HG02870 (cell line): ENCODE measurements at regions not wholly inside any gene's neighbourhood (a gene's known extent, or its start where the extent isn't known, plus 50 kb on each side); places are given as distances from the start of the nearest gene placed in this dataset.

Experiments
- ATAC-seq: cut with Tn5 transposase; IDR thresholded peaks from one replicate; pipeline ENCODE4 v1.9.1; 2021; ENCODE audit warnings: mild to moderate bottlenecking, moderate library complexity; ENCODE audit not compliant: unreplicated experiment

DNA sequence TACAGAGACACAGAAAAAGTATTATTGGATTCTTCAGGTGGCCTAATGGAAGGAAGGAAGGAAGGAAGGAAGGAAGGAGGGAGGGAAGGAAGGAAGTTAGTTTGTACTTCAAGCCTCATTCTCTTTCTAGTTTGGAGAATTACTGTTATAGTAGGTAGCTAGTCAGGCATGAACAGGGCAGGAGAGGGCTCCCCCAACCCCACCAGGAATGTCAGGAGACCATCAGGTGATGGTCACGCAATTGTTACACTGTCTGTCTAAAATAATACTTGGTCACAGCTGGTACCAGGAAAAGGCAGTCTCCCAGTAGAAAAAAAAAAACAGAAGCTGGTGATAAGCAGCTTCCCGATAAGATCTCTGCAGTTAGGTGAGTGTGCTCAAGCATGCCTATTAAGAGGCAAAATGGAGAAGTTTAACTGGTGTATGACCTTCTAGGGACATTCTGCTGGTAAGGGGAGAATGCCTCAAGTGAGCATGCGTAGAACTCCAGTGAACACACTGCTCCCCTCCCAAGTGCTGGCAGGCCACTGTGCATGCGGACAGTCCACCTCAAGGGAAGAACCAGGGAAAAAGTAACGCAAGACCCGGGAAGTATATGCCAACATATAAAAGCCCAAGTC, 358.4 kb upstream of the SOX5 start:
- ATAC-seq, result no peak

DNA sequence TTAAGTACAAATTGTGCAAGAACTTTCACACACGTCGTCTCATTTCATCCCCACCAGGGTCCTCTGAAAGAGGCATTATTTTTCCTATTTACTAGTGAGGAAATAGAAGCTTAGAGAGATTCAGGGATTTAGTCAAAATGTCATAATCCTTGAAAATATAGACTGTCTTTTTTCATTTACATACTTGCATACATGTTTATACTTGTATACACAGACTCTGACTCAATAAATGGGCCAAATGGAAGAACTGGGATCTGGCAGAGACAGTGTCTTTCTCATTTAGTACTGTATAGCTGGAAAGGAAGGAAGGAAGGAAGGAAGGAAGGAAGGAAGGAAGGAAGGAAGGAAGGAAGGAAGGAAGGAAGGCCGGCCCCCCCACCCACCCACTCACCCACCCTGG, 357.7 kb upstream of the SOX5 start:
- ATAC-seq, result no peak

DNA sequence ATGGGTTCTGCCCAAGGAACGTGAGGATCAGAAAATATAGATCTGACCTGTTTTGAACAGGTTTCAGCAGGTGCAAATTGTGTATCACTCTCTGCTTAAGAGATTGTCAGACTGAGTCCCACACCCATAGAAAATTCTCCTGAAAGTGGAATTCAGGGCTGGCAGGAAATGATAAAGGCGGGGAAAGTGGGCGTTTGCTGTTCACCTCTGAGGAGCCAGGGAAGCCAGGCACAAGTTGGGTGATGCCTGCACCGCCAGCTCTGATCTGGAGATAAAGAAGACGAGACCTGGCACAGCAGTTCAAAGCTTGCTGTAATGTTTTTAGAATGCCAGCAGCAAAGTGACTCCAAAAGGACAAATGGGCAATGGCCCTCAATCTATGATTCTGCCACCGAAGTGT, 356.5 kb upstream of the SOX5 start:
- no peak for ATAC-seq

DNA sequence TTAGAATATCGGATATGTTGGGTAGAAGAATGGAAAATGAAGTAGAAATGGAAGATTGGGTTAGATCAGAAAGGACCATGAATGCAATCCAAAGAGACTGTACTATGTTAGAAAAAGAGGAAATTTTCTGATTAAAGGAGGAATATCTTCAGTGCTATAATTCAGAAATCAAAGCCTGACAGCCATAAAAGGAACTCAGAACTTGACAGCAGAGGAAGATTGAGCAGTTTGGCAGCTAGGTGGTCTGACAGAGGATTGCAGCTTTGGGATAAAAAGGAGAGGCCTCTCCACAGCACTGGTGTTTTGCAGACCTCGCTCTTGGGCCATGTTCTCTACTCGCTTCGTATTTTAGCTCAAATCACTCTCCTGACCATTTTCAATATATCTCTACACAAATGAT, 354.8 kb upstream of the SOX5 start:
- no peak for ATAC-seq

DNA sequence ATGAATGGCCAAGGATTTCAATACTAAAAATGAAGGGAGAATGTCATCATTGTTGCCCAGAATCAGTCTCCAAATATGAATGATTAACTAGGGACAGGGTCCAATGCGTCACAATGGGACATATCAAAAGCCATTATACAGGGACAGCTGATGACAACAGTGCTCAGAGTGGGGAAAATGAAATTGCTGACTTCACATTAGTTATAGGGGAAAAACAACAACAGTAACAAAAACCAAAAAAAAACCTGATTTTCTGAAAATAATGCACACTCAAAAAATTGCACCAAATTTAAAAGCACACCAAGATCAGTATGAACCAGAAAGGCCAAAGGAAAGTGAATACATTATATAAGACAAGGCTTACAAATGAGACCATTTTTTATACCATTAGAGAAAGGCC, 353.2 kb upstream of the SOX5 start:
- ATAC-seq, result no peak

DNA sequence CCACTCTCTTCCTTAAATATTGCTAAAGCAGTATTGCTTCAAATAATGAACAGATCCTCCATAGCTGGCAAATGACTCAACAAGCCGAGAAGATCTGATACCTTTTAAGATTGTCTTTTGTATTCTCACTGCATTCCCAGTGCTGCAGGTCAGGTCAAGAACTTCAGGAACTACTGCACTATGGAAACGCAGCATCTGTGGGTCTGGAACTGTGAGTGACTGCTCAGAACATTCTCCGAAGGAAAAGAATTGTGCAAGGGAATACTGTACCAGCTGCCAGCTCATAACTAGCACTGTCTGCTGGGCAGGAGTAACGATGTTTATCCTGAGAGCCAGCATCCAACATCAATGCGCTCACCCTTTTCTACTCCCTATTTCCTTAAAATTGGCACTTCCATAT, 348.0 kb upstream of the SOX5 start:
- ATAC-seq, result no peak

DNA sequence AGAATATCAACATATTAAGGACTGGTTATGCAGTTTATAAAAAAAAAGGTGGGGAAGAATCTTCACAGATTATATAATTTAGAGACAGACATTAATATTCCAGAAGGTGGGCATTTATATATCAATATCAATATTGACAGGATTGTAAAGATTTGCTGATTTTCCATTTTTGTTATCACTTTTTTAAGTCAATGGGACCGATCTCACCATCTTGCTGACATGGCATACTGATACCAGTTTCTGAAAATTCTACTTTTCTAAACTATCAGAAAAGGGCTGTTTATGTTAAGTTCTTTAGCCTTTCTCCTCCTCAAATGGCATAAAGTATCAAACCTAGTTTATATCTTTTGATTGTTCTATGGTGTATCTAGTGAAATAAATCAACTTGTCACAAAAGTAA, 344.1 kb upstream of the SOX5 start:
- no peak for ATAC-seq

DNA sequence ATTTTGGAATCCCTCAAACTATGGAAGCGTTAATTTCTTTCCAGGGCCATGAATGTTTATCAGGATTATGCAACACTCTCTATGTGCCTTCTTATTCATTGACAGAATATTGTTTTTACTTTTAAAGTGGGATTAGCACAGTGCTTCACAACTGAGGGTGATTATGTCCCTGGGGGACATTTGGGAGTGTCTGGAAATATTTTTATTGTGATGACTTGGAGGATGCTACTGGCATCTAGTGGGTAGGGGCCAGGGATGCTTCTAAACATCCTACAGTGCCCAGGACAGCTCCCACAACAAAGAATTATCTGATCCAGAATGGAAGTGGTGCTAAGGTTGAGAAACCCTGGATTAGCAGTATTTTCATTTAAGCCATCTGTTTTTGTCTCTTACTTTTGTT, 338.5 kb upstream of the SOX5 start:
- ATAC-seq, result no peak

DNA sequence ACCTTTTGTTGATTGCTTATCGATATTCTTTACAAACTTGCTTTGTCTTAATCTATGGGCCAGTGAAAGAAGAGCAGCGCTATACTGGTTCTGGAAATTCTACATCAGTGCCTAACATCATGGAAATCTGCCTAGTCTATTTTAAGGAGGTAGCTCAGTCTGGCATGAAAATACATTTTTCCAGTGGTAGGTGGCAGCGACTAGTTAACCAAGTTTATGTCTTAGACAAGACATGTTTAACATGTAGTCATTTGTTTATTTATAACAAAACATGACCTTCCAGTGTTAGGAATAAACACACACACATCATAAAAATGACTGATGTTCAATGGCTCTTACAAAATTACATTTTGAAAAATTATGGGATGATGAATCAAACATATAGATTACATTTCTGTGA, 336.0 kb upstream of the SOX5 start:
- no peak for ATAC-seq

DNA sequence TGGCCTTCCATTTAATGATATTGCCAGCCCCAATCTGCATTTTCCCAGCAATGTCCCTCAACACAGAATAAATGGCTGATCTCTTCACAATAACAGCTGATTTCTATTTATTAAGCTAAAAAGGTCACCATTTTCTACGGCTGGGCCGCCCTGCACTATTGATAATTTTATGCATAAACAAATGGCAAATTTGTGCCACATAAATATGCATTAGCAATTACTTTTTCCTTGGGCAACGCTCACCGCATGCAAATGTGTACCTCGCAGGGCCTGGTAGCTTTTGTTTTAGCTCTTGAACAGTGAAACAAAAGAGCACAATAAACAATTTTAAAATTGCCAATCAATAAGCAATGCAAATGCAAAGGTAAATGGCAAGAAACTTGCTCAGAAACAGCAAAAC, 331.9 kb upstream of the SOX5 start:
- ATAC-seq, result no peak

DNA sequence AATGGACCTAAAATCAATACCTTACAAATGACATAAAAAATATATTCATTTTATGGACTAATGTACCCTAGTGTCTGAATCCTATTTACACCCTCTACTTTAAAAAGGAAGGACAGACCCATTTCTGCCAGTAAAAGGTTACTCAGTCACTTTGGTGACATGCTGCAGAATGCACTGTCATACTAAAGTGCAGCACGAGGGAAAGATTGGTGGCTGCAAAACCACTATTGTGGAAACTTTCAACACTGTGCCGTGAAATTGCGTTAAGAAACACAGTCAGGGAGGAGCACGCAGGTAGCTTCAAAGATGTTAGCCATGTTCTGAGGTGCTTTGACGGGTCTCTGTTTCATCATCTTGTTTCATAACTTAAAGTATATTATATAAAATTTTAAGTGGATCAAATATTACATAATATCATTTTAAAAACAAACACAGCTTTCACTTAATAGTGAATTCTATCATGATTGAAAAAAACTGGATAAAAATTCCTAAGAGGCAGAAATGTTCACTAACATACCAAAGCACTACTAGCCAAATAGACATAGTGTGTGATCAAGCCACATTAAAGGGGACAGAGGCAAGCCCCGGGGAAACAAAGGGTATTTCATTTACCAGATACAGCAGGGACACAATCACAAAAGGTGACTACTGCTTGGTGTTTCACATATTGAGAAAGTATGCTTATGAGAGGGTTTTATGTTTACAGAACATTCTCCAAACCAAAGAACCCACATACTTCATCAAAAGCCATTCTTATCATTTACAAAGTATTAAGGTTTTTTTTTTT, 330.8 kb upstream of the SOX5 start:
- no peak for ATAC-seq

DNA sequence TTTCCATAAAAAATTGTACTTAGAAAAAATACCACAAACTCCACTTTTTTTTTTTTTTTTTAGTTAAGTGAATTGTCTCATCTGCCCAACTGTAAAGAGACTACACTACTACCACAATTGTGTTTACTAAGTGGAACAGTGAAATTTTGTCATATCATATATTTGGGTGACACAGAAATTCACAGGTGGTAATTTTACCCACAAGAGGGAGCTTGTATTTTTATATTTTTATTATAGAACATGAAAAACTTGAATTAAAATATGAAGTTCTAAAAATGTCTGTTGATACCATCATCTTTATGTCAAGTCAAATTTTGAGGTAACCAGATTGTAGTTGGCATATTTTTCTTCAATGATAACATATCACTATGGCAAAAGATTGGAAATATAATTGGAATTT, 329.4 kb upstream of the SOX5 start:
- no peak for ATAC-seq

DNA sequence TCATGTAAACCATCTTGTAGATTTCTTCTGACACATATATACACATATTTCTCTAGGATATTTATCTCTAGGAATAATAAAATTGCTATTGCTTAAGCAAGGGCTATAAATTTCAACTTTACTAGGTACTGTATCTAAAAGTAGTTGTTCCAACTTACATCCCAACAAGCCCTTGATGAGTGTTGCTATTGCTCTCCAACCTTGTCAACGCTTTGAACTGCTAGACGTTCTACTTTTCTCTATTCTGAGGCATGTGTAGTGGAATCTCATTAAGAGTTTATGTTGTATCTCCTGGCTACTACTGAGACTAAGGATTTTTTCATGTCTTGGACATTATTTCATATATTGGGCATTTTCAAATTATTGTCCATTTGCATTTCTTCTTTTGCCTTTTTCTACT, 321.5 kb upstream of the SOX5 start:
- no peak for ATAC-seq

DNA sequence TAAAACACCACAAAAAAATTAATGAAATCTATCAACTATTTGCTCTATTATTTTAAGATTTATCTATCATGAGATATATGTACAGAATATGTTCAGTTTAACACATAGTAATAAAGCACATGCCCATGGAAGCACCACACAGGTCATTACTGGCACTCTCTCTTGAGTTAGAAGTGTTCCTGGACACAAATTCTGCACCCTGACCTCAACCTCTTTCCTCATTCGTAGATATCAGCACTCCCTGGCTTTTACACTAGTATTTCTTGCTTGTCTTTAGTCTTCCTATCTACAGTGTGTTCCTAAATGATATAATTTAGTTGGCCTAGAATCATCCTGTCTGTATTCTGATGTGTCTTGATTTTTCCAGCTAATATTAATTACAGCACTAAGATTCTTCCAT, 321.0 kb upstream of the SOX5 start:
- ATAC-seq, result no peak

DNA sequence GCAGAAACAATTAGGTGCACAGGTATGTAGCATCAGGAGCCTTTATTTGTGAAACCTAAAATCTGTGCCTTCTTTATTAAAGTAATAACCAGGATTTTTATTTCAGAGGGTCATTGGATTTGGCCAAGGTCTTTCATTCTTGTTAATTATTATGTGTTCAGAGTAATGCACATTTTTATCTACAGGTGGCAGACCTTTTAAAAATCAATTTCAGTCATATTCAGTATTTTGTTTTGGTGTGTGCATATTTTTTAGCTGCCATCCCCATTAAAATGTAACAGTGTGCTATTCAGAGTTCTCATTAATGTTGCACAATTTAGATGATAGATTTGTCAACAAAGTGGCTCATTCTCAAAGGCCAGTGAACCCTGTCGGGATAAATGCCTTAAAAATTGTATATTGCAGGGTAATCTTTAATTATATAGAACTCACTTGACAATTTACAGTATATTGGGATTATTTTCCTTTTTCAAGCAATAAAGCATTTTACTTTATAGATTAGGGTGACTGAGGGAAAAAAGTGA, 319.3 kb upstream of the SOX5 start:
- ATAC-seq, result no peak

DNA sequence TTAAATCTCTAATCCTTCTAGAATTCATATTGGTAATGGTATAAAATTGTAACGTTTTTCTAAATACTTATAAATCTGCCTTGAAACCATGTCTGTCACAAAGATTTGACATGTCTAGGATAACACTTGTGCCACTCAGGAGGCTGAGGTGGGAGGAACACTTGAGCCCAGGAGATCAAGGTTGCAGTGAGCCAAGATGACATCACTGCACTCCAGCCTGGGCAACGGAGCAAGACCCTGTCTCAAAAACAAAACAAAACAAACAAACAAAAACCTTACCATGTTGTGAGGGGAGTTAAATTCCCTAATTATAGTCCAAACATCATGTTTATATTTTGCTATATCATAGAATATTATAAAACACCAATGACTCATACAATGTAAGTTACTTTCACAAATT, 317.5 kb upstream of the SOX5 start:
- no peak for ATAC-seq

DNA sequence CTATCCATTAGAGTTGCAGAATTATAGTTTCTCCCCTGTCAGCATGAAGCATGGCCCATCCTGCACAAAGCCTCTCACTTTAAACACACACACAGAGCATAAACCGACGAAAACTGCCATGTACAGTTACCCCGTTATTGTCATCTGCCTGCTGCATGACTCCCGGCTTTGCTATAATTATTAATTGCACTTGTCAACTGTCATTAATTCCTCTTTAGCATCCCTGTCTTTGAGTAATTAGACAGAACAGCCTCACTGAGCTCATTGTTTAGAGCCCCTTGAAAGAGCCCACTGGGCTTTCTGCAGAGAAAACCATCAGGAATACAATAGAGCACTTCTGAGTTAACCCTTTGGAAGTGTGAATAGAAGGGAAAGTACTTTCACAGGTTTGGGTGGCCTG, 307.2 kb upstream of the SOX5 start:
- no peak for ATAC-seq

DNA sequence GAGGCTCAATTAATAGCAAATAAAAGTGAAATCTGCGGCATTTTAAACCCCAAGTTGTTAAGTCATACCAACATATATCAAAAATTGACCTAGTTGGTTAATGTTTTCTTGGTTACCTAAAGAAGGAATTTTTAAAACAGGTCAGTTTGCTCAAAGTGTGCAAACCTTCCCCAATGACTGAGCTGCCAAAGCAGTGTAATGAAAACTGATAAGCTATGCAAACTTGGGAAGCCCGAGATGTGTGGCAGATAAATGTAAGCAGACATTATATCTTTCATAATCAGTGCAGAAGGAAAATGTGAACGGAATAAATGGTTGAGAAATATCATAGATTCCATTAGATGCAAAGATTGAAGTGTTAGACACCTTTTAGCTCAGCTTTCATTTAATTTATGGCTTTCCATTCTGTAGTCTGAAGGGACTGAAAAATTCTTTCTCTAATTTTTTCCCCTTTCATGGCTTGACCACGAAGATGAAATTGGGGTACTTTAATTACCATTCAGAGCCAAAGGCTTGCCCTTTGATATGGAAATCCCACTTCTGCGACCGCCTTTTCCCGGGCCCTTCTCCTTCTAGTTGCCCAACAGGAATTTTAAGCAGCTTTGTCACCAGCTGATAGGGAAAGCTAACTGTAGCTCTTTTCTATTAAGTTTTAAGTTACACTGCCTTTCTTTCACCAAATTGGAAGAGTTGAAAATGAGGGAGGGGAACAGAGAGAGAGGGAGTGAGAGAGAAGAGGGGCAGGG, 306.6 kb upstream of the SOX5 start:
- ATAC-seq, result no peak

DNA sequence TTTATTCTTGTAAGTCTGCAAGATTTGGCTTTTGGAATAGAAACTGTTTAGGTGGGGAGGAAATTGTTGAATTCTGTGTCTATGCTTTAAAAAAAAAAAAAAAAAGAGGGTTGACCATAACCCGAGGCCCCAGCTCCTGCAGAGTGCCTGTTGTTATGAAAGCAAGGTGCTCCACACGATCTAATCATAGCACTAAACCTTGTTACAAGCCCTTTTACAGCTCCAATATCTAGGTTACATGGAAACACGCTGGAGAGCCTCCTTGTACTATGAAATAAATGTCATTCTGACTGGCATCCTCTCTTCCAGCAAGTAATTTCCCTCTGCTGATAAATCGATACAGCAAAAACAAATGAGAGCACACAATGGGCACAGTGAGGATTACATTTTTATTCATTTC, 303.1 kb upstream of the SOX5 start:
- ATAC-seq, result no peak

DNA sequence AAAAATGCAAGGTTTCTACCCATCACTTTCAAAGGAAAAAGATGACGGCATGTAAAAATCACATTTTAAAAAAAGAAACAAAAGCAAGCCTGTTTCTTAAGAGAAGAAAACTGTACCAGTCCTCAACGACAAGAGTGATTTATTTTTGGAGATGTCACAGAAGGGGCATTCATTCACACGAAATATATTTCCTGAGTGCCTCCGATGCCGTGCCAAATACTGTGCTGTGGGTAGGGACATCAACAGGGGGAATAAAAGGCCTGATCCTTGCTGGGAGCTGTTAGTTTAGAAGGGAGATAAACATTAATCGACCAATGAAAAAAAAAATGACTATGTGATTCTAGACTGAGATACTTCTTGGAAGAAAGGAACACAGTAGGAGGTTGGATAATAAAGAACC, 297.5 kb upstream of the SOX5 start:
- ATAC-seq, result no peak

DNA sequence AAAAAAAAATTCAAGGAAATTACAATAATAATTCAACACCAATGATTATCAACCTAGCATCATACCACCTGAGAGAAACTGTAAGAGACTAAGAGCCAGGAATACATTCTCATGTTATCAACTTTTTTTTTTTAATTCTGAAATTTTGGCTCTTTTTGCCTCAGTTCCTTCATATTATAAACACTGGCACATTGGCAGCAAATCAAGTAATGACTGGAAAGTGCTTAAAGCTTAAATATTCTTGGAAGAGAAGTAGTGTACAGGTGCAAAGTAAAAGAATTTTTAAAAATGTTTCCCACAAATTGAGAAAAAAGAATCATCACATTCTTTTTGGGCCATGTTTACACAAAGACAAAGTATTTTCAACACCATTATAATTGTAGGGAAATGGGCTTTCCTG, 296.9 kb upstream of the SOX5 start:
- ATAC-seq, result no peak

DNA sequence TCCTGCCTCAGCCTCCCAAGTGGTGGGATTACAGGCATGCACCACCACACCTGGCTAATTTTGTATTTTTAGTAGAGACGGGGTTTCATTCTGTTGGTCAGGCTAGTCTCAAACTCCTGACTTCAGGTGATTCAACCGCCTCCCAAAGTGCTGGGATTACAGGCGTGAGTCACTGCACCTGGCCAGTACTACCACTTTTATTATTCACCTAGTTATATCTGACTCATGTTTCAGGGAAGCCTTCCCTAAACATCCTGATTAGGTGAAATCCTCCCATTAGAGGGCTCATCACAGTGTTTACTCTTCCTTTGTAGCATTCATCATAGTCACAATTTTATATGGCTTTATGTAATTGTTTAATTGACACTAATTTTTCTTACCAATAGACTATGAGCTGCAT, 295.3 kb upstream of the SOX5 start:
- no peak for ATAC-seq
